Activated CD4-positive, CD25-positive, alpha-beta regulatory T cell treated with anti-CD3 and anti-CD28 coated beads, Interleukin-2, amount 50 U/mL, for 72 hours (primary cell): ENCODE measurements at regions not wholly inside any gene's neighbourhood (a gene's known extent, or its start where the extent isn't known, plus 50 kb on each side); places are given as distances from the start of the nearest gene placed in this dataset.

Experiments
- DNase-seq: peaks from one replicate; pipeline ENCODE4 v3.0.0; 2021

DNA sequence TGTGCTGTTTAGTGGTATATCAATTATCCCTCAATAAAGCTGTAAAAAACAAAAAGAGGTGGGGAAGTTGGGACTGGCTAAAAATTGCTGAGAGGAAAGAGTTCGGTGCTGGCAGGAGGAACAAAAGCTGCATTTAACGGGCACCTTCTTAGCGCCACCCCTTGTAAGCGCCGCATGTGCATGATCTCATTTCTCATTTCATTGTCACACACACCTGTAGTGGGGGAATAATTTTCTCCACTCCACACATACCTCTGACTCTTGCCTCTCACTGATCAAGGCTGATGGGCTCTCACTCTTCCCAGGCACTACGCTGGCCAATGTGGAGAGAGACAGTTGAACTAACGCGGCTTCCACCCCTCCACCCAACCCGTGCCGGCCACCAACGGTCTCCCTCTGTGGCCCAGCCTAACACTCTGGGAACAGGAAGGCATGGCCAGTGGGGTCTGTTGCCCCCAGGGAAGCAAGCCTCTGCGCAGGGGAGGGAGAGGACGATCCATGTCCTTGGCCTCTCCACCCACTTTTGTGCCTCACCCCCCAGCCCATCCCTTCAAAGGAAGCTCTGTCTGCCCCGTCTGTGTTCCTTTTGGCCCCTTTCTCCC is 186.7 kb upstream of the SYT13 start:
- DNase-seq = no peak

DNA sequence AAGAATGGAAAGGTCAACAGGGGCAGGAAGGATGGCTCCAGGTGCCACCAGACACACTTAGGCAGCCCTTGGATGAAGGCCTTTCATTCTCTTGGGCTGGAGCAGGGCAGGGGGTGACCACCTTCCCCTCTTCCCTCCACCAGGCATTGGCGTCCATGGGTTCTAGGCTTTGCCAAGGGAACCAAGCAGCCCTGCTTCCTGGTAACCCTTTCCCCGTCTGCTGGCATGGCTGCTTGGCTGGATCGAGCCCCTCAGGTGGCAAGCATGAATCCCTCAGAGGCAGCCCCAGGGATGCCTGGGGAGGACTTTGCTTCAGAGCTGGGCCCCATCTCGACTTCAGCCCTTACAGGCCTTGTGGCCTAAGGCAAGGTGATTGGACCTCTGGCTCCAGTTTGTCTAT is 185.1 kb upstream of the SYT13 start:
- no peak for DNase-seq

DNA sequence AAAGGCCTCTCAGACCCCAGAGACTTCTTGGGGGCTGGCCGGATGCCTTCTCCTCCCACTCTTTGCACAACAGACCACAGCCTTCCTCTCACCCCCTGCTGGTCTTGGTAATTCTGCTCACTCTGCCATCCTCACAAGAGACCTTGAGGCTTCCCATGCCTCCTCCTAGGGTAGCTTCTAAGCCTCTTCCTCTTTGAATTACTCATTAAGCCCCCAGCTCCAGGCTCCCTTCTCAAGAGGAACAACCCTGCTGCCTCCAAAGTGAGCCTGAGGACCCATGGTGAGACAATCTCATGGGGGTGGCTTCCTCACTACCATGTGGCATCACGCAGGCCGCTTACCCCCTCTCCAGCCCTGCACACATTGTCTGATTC is 184.6 kb upstream of the SYT13 start:
- no peak for DNase-seq

DNA sequence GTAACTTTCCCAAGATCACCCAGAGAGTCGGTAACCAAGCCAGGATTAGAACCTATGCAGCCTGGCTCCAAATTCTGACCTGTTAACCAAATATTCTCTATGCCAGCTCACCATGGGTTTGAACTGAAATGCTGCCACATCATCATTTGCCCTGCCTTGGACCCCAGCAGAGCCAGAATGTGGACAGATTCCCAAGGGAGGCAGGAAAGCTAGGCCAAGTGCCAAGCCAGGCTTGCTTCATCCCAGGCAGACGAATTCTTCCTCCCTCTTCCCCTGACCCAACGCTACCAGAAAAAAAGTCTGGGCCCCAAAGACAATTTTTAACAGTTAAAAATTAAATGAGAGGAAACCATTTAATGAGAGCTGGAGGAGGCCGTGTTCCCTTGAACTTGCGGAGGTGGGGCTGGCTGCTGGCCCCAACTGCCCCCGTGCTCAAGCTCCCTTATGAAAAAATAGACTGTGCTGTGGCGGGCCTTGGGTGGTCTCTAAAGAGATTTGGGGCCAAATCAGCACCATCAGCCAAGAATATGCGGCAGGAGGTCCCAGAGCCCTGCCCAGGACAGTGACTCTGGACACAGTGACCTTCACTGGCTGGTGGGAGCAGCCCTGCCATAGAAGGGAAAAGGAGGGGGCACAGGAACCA is 184.1 kb upstream of the SYT13 start:
- DNase-seq = no peak

DNA sequence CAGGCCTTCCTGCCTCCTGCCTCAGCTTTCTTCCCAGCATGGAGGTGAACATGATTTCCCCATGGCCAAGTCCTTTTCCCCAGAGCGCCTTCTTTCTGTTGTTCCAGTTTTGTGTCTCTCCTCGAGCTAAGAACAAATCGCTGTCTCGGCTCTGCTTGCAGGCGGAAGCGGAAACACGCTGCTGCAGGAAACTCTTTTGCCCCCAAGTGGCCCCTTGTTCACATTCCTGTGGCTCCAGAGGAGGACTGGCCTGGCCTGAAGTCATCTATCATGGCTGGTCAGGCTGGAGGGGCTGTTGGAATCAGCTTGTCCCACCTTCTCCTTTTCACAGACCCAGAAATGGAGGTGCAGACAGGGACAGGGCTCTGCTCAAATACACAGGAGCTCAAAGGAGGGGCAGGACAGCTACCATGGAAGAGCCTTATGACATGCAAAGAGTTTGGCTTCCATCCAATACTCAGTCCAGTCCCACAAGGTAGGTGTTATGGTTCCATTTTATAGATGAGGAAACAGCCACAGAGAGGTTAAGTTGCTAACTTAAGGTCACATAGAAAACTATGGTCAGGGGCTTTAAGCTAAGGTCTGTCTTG is 182.2 kb upstream of the SYT13 start:
- no peak for DNase-seq

DNA sequence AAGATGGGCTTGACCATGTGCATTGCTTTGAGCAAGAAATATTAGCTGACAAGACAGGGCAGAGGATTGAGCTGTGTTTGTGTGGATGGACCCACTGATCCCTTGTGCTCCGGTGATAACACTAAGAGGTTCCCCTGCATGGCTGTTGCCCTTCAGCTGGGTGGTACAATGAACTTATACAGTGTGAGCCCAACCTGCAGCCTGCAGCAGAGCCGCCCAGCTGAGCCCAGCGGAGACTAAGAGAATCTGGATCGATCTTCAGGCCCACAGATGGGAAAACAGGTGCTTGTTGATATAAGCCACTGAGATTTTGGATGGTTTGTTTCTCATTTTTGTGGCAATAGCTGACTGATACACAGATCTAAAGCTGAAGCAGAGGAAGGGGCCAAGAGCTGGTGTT is 177.4 kb upstream of the SYT13 start:
- DNase-seq = no peak

DNA sequence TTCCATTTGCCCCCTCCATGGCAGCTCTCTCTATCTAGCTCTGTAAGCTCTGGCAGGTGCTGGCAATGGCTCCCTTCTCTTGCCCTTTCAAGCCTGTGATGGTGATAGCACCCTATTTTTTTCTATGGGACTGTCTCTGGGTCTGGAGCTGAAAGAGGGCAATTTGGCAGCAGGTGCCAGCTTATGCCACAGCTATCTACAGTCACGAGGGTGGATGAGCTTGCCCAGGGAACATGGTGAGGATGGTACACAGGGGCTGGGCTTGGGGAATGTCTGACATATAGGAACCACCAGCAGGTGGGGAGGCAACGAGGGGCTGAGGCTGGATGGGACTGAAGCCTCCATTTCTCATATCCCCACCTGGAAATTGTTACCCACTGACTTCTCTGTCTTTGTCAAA is 175.4 kb upstream of the SYT13 start:
- no peak for DNase-seq

DNA sequence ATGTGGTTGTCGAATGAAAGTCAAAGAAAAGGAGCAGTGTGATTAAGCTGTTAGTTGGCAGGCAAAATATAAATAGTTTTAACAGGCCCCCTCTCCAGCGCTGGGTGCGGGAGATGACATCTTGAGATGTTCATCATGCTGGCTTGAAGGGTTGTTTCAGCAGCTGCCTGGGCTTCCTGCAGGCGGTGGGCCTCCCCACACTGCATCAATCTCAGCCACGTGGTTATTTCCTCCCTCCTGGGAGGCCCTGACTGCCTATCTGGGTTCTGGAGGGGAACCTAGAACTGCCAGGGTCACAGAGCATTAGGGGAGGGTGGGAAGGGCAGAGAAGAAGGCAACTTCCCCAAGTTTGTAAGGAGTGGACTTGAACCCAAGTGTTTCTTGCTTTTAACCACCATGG is 173.3 kb upstream of the SYT13 start:
- DNase-seq = no peak

DNA sequence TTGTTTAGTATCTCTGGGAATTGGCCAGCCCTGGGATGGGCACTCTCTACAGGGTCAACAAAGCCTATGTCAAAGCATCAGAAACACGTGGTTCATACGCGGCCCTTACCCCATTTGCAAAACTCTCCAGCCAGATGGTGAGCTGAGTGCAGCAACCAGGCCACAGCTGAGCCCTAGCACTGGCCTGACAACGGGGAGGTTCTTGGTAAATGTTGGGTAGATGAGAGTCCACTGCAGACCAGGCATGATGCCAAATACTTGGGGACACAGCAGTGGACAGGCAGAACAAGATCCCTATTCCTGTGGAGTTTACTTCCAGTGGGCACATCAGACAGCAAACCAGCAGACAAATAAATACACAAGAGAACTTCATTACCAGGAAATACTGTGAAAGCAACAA is 172.1 kb upstream of the SYT13 start:
- no peak for DNase-seq

DNA sequence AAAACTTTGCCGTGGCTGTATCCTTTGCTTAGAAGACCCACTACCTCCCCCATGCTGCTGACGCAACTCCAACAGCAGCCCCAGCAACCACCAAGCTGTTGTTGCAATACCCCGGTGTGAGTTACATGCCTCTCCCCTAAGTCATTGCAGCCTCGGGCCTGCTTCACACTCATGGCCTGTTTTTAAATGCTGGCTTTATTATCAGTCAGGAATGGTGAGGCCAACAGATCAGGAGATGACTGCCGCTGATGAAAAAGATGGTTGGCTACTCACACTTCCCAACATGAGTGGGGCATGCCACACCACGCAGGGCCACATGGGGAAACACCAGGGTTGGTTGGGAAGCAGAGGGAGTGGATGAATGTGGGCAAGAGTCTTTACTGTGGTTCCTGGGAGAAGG is 171.5 kb upstream of the SYT13 start:
- DNase-seq = no peak

DNA sequence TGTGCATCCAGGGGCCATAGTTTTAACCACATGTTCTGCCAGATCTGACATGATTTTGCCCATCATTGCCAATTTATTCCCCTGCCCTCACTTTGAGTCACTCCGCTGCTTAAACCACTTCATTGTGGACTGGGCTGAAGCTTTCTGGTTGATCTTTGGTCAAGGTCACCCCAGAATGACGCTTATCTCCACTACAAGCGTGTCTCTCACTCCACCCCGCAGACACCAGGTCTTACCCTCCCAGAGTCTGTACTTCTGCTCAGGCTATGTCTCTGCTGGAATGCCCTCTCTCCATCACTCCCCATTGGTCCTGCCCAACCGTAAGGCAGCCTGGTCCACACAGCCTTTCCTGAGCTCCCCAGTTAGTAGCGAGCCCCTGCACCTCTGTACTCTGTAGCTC is 170.5 kb upstream of the SYT13 start:
- DNase-seq = no peak

DNA sequence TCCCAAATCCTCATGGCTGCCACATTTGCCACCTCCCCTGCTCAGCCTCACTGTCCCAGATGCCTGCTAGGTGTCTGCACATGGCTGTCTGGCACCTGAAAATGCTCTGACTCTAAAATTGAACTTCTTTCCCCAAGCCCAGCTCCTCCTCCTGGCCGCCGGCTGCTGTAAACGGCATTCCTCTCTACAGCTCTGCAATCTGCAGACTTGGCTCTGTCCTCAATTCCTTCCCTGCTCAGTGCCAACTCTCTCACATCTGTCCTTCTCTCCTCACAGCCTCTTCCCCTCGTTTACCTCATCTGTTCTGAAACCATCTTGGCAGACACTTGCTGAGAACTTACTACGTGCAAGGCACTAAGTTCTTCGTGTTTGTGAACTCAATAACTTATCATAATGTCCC is 169.4 kb upstream of the SYT13 start:
- no peak for DNase-seq

DNA sequence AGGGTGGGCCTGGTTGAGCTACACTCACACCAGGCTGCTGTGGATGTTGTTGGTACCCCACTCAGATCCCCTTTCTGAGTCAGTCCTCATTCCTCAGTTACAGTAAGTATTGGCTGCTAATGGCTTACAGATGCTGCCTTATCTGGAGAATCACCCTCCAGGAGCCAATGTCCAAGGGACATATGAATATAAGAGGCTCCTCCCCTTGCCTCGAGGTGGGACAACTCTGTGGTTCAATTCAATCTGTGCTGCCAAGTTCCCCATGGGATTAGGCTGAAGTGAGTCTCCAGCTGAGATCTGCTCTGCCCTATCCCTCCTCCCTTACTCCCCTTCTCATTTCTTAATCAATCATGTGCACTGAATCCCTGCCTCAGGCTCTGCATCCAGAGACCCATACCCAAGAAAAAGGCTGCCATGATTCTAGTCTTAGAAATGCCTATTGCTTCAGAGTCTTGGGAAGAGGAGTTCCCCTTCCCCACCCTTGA is 168.8 kb upstream of the SYT13 start:
- DNase-seq = no peak

DNA sequence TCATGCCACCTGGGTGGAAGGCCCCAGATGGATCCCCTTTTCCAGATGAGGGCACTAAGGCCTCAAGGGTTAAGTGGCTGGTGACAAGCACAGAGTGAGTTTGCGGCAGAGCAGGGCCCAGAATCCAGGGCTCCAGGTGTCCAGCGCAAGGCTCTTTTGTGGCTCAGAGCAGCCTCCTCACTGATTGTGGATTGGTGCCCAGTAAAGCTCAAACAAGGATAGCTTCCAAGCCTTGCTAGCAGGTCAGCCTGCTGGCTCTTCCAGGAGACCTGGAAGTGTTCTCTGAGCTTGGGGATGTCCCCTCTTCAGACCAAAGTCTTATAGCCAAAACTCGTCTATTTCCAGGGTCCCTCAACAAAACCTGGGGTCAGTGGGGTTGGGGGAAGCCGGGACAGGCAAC is 167.6 kb upstream of the SYT13 start:
- DNase-seq = no peak

DNA sequence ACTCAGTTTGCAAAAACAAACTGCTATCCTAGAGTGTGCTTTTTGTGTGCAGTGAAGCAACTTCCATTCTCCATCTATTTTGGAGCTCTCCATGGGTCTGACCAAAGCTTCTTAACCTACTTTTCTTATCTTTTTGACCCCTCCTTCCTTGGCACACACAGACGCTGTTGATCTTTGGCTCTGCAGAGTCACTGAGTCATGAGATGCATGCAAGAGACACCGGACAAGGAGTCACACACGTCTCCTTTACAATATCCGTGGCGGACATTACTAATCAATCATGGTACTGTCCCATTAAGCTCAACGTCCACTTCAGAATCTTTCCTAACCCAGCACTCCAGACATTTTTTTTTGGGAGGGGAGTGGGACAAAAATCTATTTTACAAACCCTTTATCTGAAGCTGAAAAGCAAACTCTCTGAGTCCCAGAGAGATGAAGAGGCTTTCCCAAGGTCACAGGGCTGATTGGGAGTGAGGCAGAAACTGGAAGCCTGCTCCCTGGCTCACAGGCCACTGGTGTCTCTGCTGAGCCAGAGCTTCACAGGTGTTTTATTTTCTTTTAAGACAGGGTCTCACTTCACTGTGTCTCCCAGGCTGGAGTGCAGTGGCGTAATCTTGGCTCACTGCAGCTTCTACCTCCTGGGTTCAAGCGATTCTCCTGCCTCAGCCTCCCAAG is 165.8 kb upstream of the SYT13 start:
- DNase-seq = no peak

DNA sequence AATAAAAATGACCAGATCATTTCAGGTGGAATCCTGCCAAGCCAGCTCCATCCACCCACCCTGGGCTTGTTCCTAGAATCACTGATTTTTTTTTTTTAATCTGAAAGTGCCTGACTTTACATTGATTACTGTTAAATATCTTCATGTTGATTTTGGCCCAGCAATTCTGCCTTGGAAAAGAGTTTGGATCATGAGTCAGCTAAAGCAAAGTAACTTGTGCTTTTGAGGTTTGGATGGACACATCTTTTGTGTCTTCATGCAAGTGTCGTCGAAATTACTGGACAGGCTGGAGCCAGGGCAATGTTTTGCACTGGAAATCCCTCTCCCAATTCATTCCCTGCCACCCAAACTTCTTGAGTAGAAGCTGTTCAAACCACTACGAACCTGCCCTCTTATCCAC is 164.0 kb upstream of the SYT13 start:
- no peak for DNase-seq

DNA sequence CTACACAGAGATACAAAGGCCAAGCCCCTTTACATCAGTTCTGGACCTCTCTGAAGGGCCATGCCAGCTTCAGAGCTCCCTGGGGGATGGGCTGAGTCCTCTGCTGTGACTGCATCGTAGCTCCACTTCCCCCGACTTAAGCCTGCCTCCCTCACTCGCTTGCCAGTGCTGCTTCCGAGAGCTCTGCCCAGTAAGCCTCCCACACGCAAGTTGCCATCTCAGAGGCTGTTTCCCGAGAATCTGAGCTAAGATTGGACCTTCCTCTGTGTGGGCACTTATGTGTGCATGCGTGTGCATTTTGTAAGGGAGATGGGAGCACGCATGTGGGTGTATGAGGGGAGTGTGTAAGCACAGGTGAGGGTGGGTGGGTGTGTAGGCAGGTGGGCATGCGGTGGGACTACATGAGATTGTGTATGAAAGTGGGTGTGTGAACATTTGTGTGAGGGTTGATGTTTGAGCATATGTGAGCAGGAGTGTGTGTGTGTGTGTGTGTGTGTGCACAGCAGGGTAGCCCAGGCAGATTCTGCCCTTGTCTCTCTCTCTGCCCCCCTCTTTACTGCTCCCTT is 163.0 kb upstream of the SYT13 start:
- no peak for DNase-seq

DNA sequence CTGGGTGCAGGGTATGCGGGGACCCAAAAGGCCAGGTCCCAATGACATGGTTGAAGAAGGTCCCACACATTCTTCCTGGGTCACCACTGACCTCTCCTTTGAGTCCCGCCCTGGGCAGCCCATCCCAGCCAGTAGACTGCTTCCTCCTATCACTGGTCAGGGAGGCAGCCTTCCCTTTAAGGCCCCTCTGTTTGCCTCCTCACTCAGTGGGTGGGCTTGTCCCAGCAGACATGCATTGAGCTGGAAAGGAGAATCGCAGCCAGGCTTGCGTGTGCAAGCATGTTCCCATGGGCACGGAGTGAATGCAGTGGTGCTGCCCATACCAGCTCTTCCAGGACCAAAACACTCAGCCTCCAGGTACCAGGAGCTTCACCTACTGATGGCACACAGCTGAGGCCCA is 162.4 kb upstream of the SYT13 start:
- DNase-seq = no peak

DNA sequence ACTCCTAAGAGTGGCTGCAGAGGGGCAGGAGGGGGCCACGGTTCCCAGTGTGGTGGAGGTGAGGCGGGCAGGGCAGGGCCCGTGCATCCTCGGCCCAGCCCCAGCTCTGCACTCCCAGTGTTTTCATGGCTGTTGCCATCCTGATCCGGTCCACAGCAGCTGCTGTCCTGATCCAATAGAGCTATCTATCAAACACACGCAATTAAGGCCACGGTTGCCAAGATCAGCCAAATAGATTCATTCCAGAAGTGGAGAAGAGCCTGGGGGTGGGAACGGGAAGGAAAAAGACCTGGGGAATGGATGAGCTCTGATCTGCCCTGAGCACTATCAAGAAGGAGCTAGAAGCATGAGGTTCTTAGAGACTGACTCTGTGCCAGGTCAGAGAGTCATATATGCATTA is 160.9 kb upstream of the SYT13 start:
- no peak for DNase-seq

DNA sequence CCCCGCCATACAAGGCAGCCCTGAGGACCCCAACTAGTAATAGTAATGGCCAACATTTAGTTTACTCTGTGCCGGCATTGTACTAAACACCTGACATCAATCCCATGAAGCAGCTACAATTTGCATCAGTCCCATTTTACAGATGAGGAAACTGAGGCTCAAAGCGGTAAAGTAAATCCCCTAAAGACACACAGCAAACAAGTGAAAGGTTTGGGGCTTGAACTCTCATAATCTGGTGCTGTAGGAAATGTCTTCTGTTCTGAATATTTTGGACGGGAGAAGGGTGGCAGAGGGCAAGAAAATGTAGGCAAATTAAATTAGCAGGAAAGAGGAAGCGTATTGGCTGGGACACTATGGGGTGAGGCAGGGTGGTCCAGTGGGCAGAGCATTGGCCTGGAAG is 160.3 kb upstream of the SYT13 start:
- DNase-seq = no peak

DNA sequence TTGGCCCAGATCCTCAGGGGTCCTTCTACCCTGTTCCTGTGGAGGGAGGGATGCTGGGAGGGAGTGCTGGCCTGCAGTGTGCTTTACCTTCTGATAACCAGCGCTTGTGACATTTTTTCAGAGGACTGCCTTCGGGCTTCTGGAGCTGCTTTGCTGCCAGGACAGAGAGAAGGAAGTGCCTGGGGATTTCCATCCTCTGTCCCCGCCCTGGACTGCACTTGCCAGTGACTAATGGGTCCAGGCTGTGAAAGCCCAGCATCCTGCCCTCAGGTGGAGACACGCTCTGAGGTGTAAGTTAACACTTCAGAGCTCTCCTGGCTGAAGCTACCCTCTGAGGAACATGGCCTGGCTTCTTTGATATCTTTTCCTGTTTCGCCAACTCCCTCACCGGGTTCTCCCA is 158.7 kb upstream of the SYT13 start:
- no peak for DNase-seq

DNA sequence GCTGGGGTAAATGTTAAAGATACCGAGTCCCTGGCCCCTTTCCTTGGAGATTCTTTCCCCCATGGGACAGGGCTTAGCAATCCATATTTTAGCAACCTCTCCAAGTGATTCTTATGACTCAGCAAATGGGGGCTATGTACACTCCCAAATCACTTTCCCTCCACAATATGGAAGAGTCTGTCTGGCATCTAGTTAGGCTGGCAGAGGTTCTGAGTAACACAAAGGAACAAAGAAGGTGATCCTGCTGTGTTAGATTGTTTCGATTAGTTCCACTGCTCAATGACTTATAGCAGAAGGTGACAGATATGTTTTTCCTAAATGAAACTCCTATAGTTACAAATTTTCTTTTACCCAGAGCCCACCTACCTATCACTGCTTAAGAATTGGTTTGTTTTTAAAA is 154.0 kb upstream of the SYT13 start:
- no peak for DNase-seq

DNA sequence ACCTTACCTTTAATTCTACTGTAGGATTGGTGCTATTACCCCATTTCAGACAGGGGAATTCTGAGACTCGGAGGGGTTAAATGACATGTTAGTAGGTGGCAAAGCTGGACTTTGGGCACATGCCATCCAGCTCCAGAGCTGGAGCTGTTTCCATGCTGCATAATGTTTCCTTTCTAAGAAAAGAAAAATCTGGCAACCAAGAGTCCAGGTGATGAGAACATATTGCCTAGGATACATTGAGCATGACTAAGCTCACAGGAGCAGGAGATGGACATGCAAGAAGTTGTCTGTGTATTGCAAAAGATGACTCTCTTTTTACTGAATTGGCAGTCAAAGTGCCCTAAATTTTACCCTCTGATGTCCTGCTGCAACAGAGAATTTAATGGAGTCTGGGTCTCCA is 150.8 kb upstream of the SYT13 start:
- no peak for DNase-seq

DNA sequence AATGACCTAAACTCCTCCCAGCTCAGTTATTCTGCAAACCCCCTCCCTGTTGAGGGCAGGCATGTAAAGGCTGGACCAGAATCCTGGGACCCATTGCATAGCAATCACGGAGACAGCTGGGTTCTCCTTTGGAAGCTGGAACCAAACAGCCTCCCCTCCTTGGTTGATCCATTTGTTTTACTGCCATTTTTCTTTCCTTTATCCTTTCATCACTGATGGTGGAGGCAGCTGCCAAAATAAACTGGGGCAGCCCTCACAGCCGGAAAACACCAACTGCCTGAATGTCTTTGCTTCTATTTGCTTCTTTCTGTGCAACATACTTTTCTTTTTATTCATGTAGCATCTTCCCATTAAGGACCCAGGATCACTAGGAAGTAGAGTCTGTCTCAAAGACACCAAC is 150.0 kb upstream of the SYT13 start:
- DNase-seq = no peak
